ENCODE measurements at regions not wholly inside any gene's neighbourhood (a gene's known extent, or its start where the extent isn't known, plus 50 kb on each side); places are given as distances from the start of the nearest gene placed in this dataset.

- TF ChIP-seq YY1 (IDR thresholded peaks at IDR 0.05; ENCODE audit: insufficient read depth, insufficient read length) (no peak), ZNF274 (IDR thresholded peaks at IDR 0.05; ENCODE audit: low read depth, low read length) (no peak), SUZ12 (IDR thresholded peaks at IDR 0.05; ENCODE audit: extremely low read depth, insufficient read depth, insufficient read length) (no peak)
Observed at GRCh38 chr10:33039181-33039580, 81.2 kb upstream of the ITGB1 start.

Measured in NT2/D1 (cell line).